K562 (cell line): ENCODE measurements at regions not wholly inside any gene's neighbourhood (a gene's known extent, or its start where the extent isn't known, plus 50 kb on each side); places are given as distances from the start of the nearest gene placed in this dataset.

Source experiments
- ATAC-seq: fragments of 200-7000 bp; cut with Tn5 transposase; 3 replicates; pipeline ENCODE4 v1.9.1; 2020; ENCODE audit warnings: moderate library complexity
- BruUV-seq: library from RNA; stranded (reverse); fragments of 400-500 nt; replicated peaks from 2 replicates; lab custom pipeline; 2021; lab: Mats Ljungman, UMichigan
- CTCF ChIA-PET: fragments of 300-600 bp; formaldehyde crosslinking; extraction: SDS; loops from one replicate; lab custom pipeline; 2021; ENCODE audit warnings: low intra/inter-chr PET ratio; lab: Yijun Ruan, JAX
- POLR2A ChIA-PET: fragments of 300-600, 350-650 bp; sonication (Branson Sonifier 250); formaldehyde crosslinking; extraction: SDS; loops from one replicate; lab custom pipeline; 2021; ENCODE audit warnings: antibody characterized with exemption, inconsistent platforms; lab: Yijun Ruan, JAX
- DNase-seq, 4 experiments: peaks; one replicate each; pipeline versions ENCODE4 v3.0.0 to v3.0.0-alpha.2; 2011 to 2018; ENCODE audit warnings: low spot score in 3 of 4, mixed read lengths in 3 of 4; ENCODE audit errors: extremely low read depth in 1 of 4
- FAIRE-seq: peaks from 2 replicates; lab custom pipeline; 2011; peaks lifted over from hg19 to GRCh38; lab: Jason Lieb, UNC
- H2AFZ ChIP-seq: 2 replicates; pipeline ENCODE4 v1.6.0; 2011; ENCODE audit warnings: low read depth, low read length, control low read depth, inconsistent platforms
- H3K27ac ChIP-seq: fragments of 200-600 bp; 3 replicates; pipeline ENCODE4 v1.8.0; 2011; ENCODE audit warnings: low read depth, mild to moderate bottlenecking, control low read depth, inconsistent platforms, low read length, moderate library complexity, mixed read lengths; ENCODE audit errors: extremely low read depth
- H3K27me3 ChIP-seq, 2 experiments: fragments of 300-600 bp in 1 of 2; 2 replicates in 1 of 2; 3 replicates in 1 of 2; pipeline versions ENCODE4 v1.6.0 to v1.8.0; 2011; ENCODE audit warnings: inconsistent platforms in 2 of 2, low read length in 2 of 2, mild to moderate bottlenecking in 1 of 2, mixed read lengths in 1 of 2, moderate library complexity in 1 of 2; ENCODE audit not compliant: control insufficient read depth in 2 of 2, insufficient read depth in 2 of 2
- H3K36me3 ChIP-seq: fragments of 300-600 bp; 3 replicates; pipeline ENCODE4 v1.8.0; 2011; ENCODE audit warnings: mild to moderate bottlenecking, low read length, inconsistent platforms; ENCODE audit not compliant: control insufficient read depth, insufficient read depth
- H3K4me1 ChIP-seq, 2 experiments: fragments of 200-600 bp in 1 of 2; replicated peaks in 1 of 2; 2 replicates in 1 of 2; 3 replicates in 1 of 2; pipeline versions ENCODE4 v1.5.1 to v1.8.0; 2011; ENCODE audit warnings: inconsistent platforms in 2 of 2, low read length in 2 of 2, mild to moderate bottlenecking in 1 of 2, mixed read lengths in 1 of 2, moderate library complexity in 1 of 2; ENCODE audit not compliant: control insufficient read depth in 2 of 2, insufficient read depth in 2 of 2
- H3K4me2 ChIP-seq: 2 replicates; pipeline ENCODE4 v1.6.1; 2011; ENCODE audit warnings: low read length, control low read depth, inconsistent platforms, mixed read lengths; ENCODE audit not compliant: insufficient read depth
- H3K4me3 ChIP-seq: fragments of 200-600 bp; sonication (generic), shearing (Covaris generic); 2 replicates; pipeline ENCODE4 v1.5.1; 2016; ENCODE audit warnings: control low read depth, inconsistent platforms
- H3K79me2 ChIP-seq: fragments of 200-600 bp; 3 replicates; pipeline ENCODE4 v1.8.0; 2011; ENCODE audit warnings: low read length, inconsistent platforms; ENCODE audit not compliant: control insufficient read depth, insufficient read depth
- H3K9ac ChIP-seq, 2 experiments: 2 replicates each; pipeline versions ENCODE4 v1.6.0 to v1.6.1; 2011; ENCODE audit warnings: low read depth in 2 of 2, low read length in 2 of 2, control low read depth in 1 of 2, inconsistent platforms in 1 of 2, mild to moderate bottlenecking in 1 of 2, mixed read lengths in 1 of 2; ENCODE audit not compliant: insufficient read depth in 1 of 2
- H3K9me1 ChIP-seq: one replicate; pipeline ENCODE4 v1.6.0; 2011; ENCODE audit warnings: inconsistent platforms, mild to moderate bottlenecking, low read length, moderate library complexity; ENCODE audit not compliant: control insufficient read depth, insufficient read depth
- H3K9me3 ChIP-seq: replicated peaks from 2 replicates; pipeline ENCODE4 v1.5.1; 2011; ENCODE audit warnings: low read depth, low read length, inconsistent platforms; ENCODE audit not compliant: control insufficient read depth, insufficient read depth
- H4K20me1 ChIP-seq: replicated peaks from 2 replicates; pipeline ENCODE4 v1.6.1; 2011; ENCODE audit warnings: low read length, inconsistent platforms, mixed read lengths; ENCODE audit not compliant: control insufficient read depth, insufficient read depth
- CTCFL ChIP-seq: IDR thresholded peaks from 2 replicates; pipeline ENCODE4 v1.6.1; 2011; ENCODE audit warnings: borderline replicate concordance, low read depth, mild to moderate bottlenecking, moderate library complexity, low read length; ENCODE audit not compliant: insufficient read depth, poor library complexity, severe bottlenecking
- IRF2 ChIP-seq: sonication (generic); formaldehyde crosslinking; IDR thresholded peaks from 2 replicates; pipeline ENCODE4 v1.8.1; 2022; ENCODE audit warnings: mild to moderate bottlenecking, missing genetic modification reagents
- KAT8 ChIP-seq: fragments of 450-650 bp; IDR thresholded peaks from 2 replicates; pipeline ENCODE4 v1.6.1; 2016; ENCODE audit warnings: low read depth, mild to moderate bottlenecking
- PPARD ChIP-seq: fragments of 250-450 bp; sonication (Bioruptor Pico); IDR thresholded peaks from 2 replicates; pipeline ENCODE4 v1.8.0; 2022; ENCODE audit warnings: inconsistent platforms, mild to moderate bottlenecking, moderate library complexity
- RAD51 ChIP-seq: fragments of 450-650 bp; IDR thresholded peaks from 2 replicates; pipeline ENCODE4 v1.7.1; 2016; ENCODE audit warnings: low read depth, mild to moderate bottlenecking, borderline replicate concordance
- RBM22 ChIP-seq: fragments of 200-400 bp; formaldehyde crosslinking; IDR thresholded peaks from 2 replicates; pipeline ENCODE4 v1.6.1; 2018; ENCODE audit warnings: low read length, low read depth; ENCODE audit not compliant: poor library complexity, severe bottlenecking
- SUPT5H ChIP-seq: fragments of 450-650 bp; IDR thresholded peaks from 2 replicates; pipeline ENCODE4 v1.6.1; 2016
- WGBS: fragments of 100-300 bp; shearing (Covaris generic); methylation state at CpG from one replicate; pipeline ENCODE4 v1.1.6; 2016; ENCODE audit warnings: low coverage, mixed read lengths; ENCODE audit not compliant: insufficient coverage; ENCODE audit errors: missing lambda C conversion rate; 5-methylcytosine and 5-hydroxymethylcytosine counted together
- in situ Hi-C: fragments of 300-500 bp; cut with MboI; formaldehyde crosslinking; loops from 4 replicates; pipeline ENCODE4 v1.15.0; 2018; ENCODE audit warnings: inconsistent platforms, mixed read lengths
- intact Hi-C: fragments of 100-400 bp; cut with micrococcal nuclease; formaldehyde crosslinking; loops from 2 replicates; pipeline ENCODE4 v1.14.2; 2022

GRCh38 chr1:80565406-80565805, 1235.3 kb upstream of the ADGRL2 start:
- Histone ChIP-seq H3K9ac (no peak overlapping the region), H3K4me1 (no peaks in the 10 kb centered on the region), H4K20me1 (no peaks in the 10 kb centered on the region), H3K27ac (no peak overlapping the region), H3K79me2 (no peaks in the 10 kb centered on the region), H2AFZ (no peak overlapping the region), H3K9me1 (no peaks in the 10 kb centered on the region), H3K36me3 (no peaks in the 10 kb centered on the region), H3K4me3 (no peak overlapping the region), H3K4me2 (no peak overlapping the region), H3K9me3 (no peaks in the 10 kb centered on the region), H3K27me3 (no peaks in the 10 kb centered on the region)
- in situ Hi-C loops (no loop called here), intact Hi-C loops (no loop called here)
- POLR2A ChIA-PET, result no interaction called here
- WGBS, result 0% methylated on average over 1 of the region's 1 CpG
- TF ChIP-seq RAD51, result no peak
- TF ChIP-seq PPARD (CRISPR knock-in tag), result no peak
- no peak for TF ChIP-seq RBM22
- TF ChIP-seq KAT8, result no peak
- no peak for TF ChIP-seq CTCFL
- no peak for TF ChIP-seq IRF2 (CRISPR knock-in tag)
- no peak for TF ChIP-seq SUPT5H
- BruUV-seq, result no TSS peak
- ATAC-seq (no peak), FAIRE-seq (no peak), DNase-seq (no peak)
- CTCF ChIA-PET, result no interaction called here
